ENCODE measurements at regions not wholly inside any gene's neighbourhood (a gene's known extent, or its start where the extent isn't known, plus 50 kb on each side); places are given as distances from the start of the nearest gene placed in this dataset.

DNA sequence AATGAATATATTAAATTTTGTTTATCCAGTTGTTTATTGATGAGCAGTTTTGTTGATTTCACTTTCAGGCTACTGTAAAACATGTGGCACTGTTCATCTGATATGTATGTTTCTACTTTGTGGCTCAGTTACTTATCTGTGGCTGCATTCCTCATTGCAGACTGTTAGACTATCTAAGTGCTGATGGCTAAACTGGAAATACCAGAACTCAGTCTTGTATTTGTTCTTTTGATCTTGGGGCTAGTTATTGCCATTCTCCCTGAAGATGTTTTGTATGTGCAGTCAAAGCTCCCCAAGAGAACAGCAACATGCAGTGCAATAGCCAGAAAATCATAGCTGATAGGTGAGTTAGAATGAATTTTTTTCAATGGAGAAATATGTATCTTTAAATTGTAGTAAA, 162.2 kb downstream of the GADD45G start:
- no peak for TF ChIP-seq EZH2 (IDR thresholded peaks at IDR 0.05; ENCODE audit: low read length)
- TF ChIP-seq CTCF (optimal IDR thresholded peaks at IDR 0.05 in 1 of 3, IDR thresholded peaks at IDR 0.05 in 1 of 3, conservative IDR thresholded peaks at IDR 0.05 in 1 of 3; ENCODE audit: extremely low read depth in 1 of 3, insufficient read depth in 2 of 3, low read length in 3 of 3): no peak
- FAIRE-seq (no peak), DNase-seq (ENCODE audit: low read depth, low spot score) (no peak)
- Histone ChIP-seq H3K36me3 (ENCODE audit: control insufficient read depth in 2 of 2, extremely low read depth in 1 of 2, insufficient read depth in 2 of 2, low read length in 2 of 2) (no peaks in the 10 kb centered on the region), H3K9me1 (ENCODE audit: control insufficient read depth, extremely low read depth, insufficient read depth, low read length) (no peaks in the 10 kb centered on the region), H3K4me2 (ENCODE audit: control insufficient read depth, extremely low read depth, insufficient read depth, low read depth, low read length) (no peak overlapping the region), H3K27me3 (ENCODE audit: control insufficient read depth, extremely low read depth, insufficient read depth, low read length) (no peaks in the 10 kb centered on the region), H3K9me3 (ENCODE audit: control insufficient read depth, low read depth, low read length) (no peaks in the 10 kb centered on the region), H4K20me1 (ENCODE audit: control insufficient read depth, extremely low read depth, insufficient read depth, low read length) (no peaks in the 10 kb centered on the region), H3K27ac (ENCODE audit: control insufficient read depth, insufficient read depth, low read length) (no peak overlapping the region), H3K9ac (ENCODE audit: control insufficient read depth, extremely low read depth, insufficient read depth, low read length) (no peak overlapping the region), H3K4me1 (ENCODE audit: control insufficient read depth, extremely low read depth, insufficient read depth, low read length) (no peaks in the 10 kb centered on the region), H3K4me3 (ENCODE audit: control insufficient read depth in 2 of 3, extremely low read depth in 1 of 3, insufficient read depth in 2 of 3, low read depth in 1 of 3, low read length in 3 of 3) (no peak overlapping the region), H2AFZ (ENCODE audit: control insufficient read depth, low read length) (no peak overlapping the region), H3K79me2 (ENCODE audit: control insufficient read depth, insufficient read depth, low read length) (no peaks in the 10 kb centered on the region)
- dilution Hi-C loops (cut with MboI; ENCODE audit: extremely low pct_ligation_motif_present, low sequenced_read_pairs): no loop called here

- Histone ChIP-seq H3K4me3 (ENCODE audit: control insufficient read depth in 2 of 3, extremely low read depth in 1 of 3, insufficient read depth in 2 of 3, low read depth in 1 of 3, low read length in 3 of 3) (no peak overlapping the region), H3K27ac (ENCODE audit: control insufficient read depth, insufficient read depth, low read length) (no peak overlapping the region), H3K4me1 (ENCODE audit: control insufficient read depth, extremely low read depth, insufficient read depth, low read length) (no peaks in the 10 kb centered on the region), H3K9ac (ENCODE audit: control insufficient read depth, extremely low read depth, insufficient read depth, low read length) (no peak overlapping the region), H3K27me3 (ENCODE audit: control insufficient read depth, extremely low read depth, insufficient read depth, low read length) (no peaks in the 10 kb centered on the region), H3K4me2 (ENCODE audit: control insufficient read depth, extremely low read depth, insufficient read depth, low read depth, low read length) (no peak overlapping the region), H3K36me3 (ENCODE audit: control insufficient read depth in 2 of 2, extremely low read depth in 1 of 2, insufficient read depth in 2 of 2, low read length in 2 of 2) (no peaks in the 10 kb centered on the region), H3K9me3 (ENCODE audit: control insufficient read depth, low read depth, low read length) (no peaks in the 10 kb centered on the region), H3K9me1 (ENCODE audit: control insufficient read depth, extremely low read depth, insufficient read depth, low read length) (no peaks in the 10 kb centered on the region), H2AFZ (ENCODE audit: control insufficient read depth, low read length) (no peak overlapping the region), H4K20me1 (ENCODE audit: control insufficient read depth, extremely low read depth, insufficient read depth, low read length) (no peaks in the 10 kb centered on the region), H3K79me2 (ENCODE audit: control insufficient read depth, insufficient read depth, low read length) (no peaks in the 10 kb centered on the region)
- TF ChIP-seq CTCF (optimal IDR thresholded peaks at IDR 0.05 in 1 of 3, IDR thresholded peaks at IDR 0.05 in 1 of 3, conservative IDR thresholded peaks at IDR 0.05 in 1 of 3; ENCODE audit: extremely low read depth in 1 of 3, insufficient read depth in 2 of 3, low read length in 3 of 3) (no peak), EZH2 (IDR thresholded peaks at IDR 0.05; ENCODE audit: low read length) (no peak)
- FAIRE-seq (no peak), DNase-seq (ENCODE audit: low read depth, low spot score) (no peak)
- dilution Hi-C loops (cut with MboI; ENCODE audit: extremely low pct_ligation_motif_present, low sequenced_read_pairs): no loop called here
Observed at GRCh38 chr9:89768051-89768450, 163.2 kb downstream of the GADD45G start.

All from keratinocyte (primary cell).